Testis (tissue), 2 donors: ENCODE measurements at regions not wholly inside any gene's neighbourhood (a gene's known extent, or its start where the extent isn't known, plus 50 kb on each side); places are given as distances from the start of the nearest gene placed in this dataset.

Experiments used
- POLR2A ChIP-seq: fragments of 450-650 bp; IDR thresholded peaks from one replicate; pipeline ENCODE4 v1.6.1; 2017; ENCODE audit warnings: antibody characterized with exemption, mild to moderate bottlenecking, moderate library complexity
- TF ChIP-seq, protein P1 (sequence below), 3 experiments: fragments of 450-650 bp in 2 of 3; fragments of 200-600 bp in 1 of 3; sonication (generic) in 1 of 3; IDR thresholded peaks; one replicate each; pipeline ENCODE4 v1.5.1; 2016 to 2019; ENCODE audit warnings: antibody characterized with exemption in 3 of 3, mild to moderate bottlenecking in 2 of 3, moderate library complexity in 1 of 3

DNA sequence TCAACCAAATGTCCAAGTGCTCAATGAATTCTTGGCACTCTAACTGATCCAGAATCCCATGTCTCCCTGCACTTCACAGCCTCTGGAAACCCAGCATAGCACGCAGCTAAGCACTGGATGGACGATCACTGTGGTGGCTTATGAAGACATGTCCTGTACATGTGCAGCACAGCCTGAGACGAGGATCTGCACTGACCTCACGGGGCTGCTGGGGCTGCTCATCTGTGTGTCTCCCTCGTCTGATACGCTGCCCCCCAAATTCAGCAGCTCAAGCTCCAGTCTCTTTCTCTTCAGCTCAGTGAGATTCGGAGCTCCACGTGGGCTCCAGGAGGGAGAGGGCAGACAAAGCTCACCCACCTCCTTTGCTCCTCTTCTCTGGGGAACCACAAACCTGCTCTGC lies 126.9 kb downstream of the CPZ start:
- TF ChIP-seq, protein P1, sequence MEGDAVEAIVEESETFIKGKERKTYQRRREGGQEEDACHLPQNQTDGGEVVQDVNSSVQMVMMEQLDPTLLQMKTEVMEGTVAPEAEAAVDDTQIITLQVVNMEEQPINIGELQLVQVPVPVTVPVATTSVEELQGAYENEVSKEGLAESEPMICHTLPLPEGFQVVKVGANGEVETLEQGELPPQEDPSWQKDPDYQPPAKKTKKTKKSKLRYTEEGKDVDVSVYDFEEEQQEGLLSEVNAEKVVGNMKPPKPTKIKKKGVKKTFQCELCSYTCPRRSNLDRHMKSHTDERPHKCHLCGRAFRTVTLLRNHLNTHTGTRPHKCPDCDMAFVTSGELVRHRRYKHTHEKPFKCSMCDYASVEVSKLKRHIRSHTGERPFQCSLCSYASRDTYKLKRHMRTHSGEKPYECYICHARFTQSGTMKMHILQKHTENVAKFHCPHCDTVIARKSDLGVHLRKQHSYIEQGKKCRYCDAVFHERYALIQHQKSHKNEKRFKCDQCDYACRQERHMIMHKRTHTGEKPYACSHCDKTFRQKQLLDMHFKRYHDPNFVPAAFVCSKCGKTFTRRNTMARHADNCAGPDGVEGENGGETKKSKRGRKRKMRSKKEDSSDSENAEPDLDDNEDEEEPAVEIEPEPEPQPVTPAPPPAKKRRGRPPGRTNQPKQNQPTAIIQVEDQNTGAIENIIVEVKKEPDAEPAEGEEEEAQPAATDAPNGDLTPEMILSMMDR (IDR thresholded peaks at IDR 0.05), result no peak
- no peak for TF ChIP-seq POLR2A
